GM06990 (cell line): ENCODE measurements at regions not wholly inside any gene's neighbourhood (a gene's known extent, or its start where the extent isn't known, plus 50 kb on each side); places are given as distances from the start of the nearest gene placed in this dataset.
"Not testable (repeated sequence)": the region's sequence is repeated elsewhere in the genome, so short reads cannot be mapped to it uniquely, and the experiment has no call there.

Experiments
- DNase-seq: peaks from one replicate; pipeline ENCODE4 v3.0.0-alpha.2; 2011; ENCODE audit not compliant: insufficient read length; ENCODE audit errors: extremely low read depth
- H3K27me3 ChIP-seq: replicated peaks from 2 replicates; pipeline ENCODE4 v1.6.0; 2011; ENCODE audit warnings: low read length; ENCODE audit not compliant: control insufficient read depth, insufficient read depth
- H3K36me3 ChIP-seq: 2 replicates; pipeline ENCODE4 v1.5.1; 2011; ENCODE audit warnings: low read length; ENCODE audit not compliant: control insufficient read depth, insufficient read depth
- H3K4me3 ChIP-seq: replicated peaks from 2 replicates; pipeline ENCODE4 v1.5.1; 2011; ENCODE audit warnings: low read depth, mild to moderate bottlenecking, control low read depth, low read length
- CTCF ChIP-seq: IDR thresholded peaks from 2 replicates; pipeline ENCODE4 v1.5.1; 2011; ENCODE audit warnings: low read length, control low read depth, mild to moderate bottlenecking, inconsistent platforms; ENCODE audit not compliant: insufficient read depth, poor library complexity, severe bottlenecking

- Histone ChIP-seq H3K4me3 (no peak overlapping the region), H3K36me3 (no peaks in the 10 kb centered on the region), H3K27me3 (no peaks in the 10 kb centered on the region; the same call in none of the 2 replicates)
- no peak for DNase-seq
- TF ChIP-seq CTCF, result no peak
These were observed 102.9 kb upstream of the MEGF10 start for GRCh38 chr5:127187706-127188105.

DNA sequence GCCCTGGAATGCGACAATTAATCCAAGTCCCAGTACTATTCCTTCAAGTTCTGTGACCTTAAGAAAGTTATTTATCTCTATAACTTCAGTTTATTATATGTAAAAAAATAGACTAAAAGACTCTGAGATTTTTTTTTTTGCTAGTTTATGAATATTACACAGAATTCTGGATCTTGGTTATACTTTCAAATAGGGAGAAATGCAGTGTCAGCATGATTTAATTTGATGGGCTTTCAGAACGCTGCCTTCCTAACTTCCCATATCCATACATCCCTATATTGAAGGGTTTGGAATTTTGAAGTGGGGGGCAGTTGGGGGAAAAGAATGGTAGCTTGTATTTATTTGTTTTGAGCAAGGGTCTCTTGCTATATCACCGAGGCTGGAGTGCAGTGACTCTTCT lies 98.4 kb upstream of the MEGF10 start:
- H3K36me3 ChIP-seq, result no peaks in the 10 kb centered on the region
- no peak overlapping the region for H3K4me3 ChIP-seq
- DNase-seq, result no peak
- TF ChIP-seq CTCF, result no peak
- no peaks in the 10 kb centered on the region for H3K27me3 ChIP-seq

GRCh38 chr5:127192836-127193338 lies 97.7 kb upstream of the MEGF10 start:
- no peak for DNase-seq
- H3K27me3 ChIP-seq, result no peaks in the 10 kb centered on the region
- no peaks in the 10 kb centered on the region for H3K36me3 ChIP-seq
- no peak overlapping the region for H3K4me3 ChIP-seq
- TF ChIP-seq CTCF, result no peak

- TF ChIP-seq CTCF, result no peak
- no peak overlapping the region for H3K4me3 ChIP-seq
- no peaks in the 10 kb centered on the region for H3K36me3 ChIP-seq
- H3K27me3 ChIP-seq, result no peaks in the 10 kb centered on the region
- no peak for DNase-seq
These were observed 94.6 kb upstream of the MEGF10 start for GRCh38 chr5:127196042-127196441.

DNA sequence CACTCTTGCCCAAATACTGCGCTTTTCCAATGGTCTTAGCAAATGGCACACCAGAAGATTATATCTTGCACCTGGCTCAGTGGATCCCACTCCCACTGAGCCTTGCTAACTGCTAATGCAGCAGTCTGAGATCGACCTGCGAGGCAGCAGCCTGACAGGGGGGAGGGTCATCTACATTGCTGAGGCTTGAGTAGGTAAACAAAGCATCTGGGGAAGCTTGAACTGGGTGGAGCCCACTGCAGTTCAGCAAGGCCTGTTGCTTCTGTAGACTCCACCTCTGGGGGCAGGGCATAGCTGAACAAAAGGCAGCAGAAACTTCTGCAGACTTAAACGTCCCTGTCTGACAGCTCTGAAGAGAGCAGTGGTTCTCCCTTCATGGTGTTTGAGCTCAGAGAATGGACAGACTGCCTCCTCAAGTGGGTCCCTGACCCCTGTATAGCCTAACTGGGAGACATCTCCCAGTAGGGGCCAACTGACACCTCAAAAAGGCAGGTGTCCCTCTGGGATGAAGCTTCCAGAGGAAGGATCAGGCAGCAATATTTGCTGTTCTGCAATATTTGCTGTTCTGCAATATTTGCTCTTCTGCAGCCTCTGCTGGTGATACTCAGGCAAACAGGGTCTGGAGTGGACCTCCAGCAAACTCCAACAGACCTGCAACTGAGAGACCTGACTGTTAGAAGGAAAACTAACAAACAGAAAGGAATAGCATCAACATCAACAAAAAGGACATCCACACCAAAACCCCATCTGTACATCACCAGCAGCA lies 93.0 kb upstream of the MEGF10 start:
- H3K4me3 ChIP-seq, H3K27me3 ChIP-seq, DNase-seq, H3K36me3 ChIP-seq: not testable (repeated sequence)

GRCh38 chr5:127202738-127203137 lies 87.9 kb upstream of the MEGF10 start:
- not testable (repeated sequence) for DNase-seq, H3K4me3 ChIP-seq, H3K27me3 ChIP-seq, H3K36me3 ChIP-seq
